Activated CD4-positive, CD25-positive, alpha-beta regulatory T cell treated with anti-CD3 and anti-CD28 coated beads, Interleukin-2, amount 50 U/mL, for 72 hours (primary cell): ENCODE measurements at regions not wholly inside any gene's neighbourhood (a gene's known extent, or its start where the extent isn't known, plus 50 kb on each side); places are given as distances from the start of the nearest gene placed in this dataset.

Experiments used
- DNase-seq: peaks from one replicate; pipeline ENCODE4 v3.0.0; 2021

- no peak for DNase-seq
Observed at GRCh38 chr19:28235606-28236125, 977.3 kb downstream of the UQCRFS1 start.

- DNase-seq, result no peak
Observed at GRCh38 chr19:28234637-28235036, 978.3 kb downstream of the UQCRFS1 start.

- no peak for DNase-seq
Observed at GRCh38 chr19:28228854-28229253, 984.1 kb downstream of the UQCRFS1 start.

DNA sequence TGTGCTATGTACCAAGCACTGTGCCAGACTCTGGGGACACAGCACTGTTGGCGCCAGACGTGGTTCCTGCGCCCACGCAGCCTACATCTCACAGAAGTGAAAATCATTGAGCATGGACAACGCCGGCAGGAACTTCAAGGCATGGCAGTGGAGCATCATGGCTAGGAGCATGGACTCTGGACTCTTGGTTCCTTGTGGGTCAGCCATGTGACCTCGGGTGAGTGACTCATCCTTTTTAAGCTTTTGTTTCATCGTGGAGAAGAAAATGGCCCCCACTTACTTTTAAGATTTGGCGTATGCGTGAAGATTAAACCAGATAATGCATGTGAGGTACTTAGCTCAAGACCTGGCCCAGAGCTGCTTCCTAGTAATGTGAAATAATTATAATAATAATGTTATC, 988.5 kb downstream of the UQCRFS1 start:
- DNase-seq, result no peak

DNA sequence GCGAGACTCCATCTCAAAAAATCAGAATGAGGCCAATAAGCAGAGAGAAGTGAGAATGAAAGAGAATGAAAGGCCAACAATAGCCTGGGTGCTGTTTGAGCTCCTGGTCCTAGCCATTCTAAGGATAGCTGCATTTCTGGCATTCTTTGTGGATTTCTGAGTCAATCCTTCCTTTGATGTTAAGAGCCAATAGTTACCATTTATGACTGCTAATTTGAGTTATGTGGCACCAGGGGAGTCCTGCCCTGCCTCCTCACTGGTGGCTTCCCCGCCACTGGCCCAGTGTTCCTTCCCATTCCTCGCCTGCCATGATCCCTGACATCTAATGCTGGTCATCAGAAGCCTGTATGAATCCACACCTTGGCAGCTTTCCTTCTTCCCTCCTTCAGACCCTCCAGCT, 991.2 kb downstream of the UQCRFS1 start:
- DNase-seq, result no peak

GRCh38 chr19:28218728-28219127, 994.2 kb downstream of the UQCRFS1 start:
- DNase-seq, result no peak

- DNase-seq, result no peak
Observed at GRCh38 chr19:28217022-28217421, 995.9 kb downstream of the UQCRFS1 start.

DNA sequence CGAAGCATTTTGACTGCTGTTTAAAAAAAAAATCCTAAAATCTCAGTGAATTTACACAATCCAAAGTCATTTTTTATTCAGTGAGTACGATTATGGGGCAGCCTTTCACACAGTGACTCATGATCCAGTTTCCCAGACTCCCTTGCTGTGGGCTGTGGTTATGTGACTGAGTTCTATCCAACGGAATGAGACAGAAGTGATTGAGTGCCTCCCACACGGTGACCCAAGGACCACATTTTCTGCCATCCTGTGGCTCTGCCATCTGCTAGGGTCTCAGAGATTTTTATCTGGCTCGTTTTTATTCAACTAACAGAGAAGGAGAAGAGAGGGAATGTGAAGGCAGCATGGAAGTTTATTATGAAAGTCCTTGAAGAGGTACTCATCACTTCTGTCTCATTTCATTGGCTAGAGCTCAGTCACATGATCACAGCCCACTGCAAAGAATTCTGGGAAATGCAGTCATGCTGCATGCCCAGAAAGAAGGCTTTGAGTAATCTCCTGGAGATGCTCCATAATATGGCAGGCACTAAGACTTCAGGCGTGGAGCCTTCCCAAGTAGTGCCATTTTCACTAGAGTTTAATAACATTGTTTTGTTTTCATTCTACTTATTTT, 999.4 kb downstream of the UQCRFS1 start:
- no peak for DNase-seq

GRCh38 chr19:28210886-28211285, 1002.1 kb downstream of the UQCRFS1 start:
- no peak for DNase-seq

DNA sequence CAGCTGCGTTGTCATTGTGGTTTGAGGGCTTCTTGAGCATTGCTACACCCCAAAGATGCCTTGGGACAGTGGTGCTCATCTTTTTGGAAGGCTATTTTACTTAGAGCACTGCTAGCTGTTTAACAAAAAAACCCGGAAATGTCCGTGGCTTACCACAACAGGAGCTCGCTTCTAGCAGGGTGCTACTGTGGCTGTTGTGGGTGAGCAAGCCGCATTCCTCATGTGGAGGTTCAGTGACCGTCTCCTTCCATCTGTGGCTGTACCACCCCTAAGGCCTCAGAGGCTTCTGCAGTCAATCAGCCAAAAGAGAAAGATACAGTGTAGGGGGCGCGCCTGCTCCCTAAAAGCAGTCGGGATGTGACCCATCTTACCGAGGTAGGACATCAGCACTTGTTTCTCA, 1004.2 kb downstream of the UQCRFS1 start:
- no peak for DNase-seq

DNA sequence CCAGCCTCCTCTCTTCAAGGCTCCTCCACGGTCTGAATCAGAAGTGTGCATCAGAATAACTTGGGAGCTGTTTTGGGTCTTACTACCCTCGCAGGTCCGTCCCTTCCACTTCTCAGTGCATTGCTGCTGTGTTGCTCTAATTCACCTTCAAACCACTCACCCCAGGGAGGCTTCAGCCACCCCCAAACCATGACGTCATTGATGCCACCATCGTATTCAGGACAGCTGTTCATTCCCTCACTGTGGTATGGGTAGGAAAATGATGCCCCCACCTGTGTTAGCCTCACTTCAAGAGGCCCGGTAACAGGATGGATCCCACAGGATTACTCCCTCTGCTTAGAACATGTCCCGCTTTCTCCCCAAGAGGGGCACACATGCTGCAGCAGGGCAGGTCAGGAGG, 1005.7 kb downstream of the UQCRFS1 start:
- no peak for DNase-seq

GRCh38 chr19:28201462-28201943, 1011.4 kb downstream of the UQCRFS1 start:
- DNase-seq, result no peak

DNA sequence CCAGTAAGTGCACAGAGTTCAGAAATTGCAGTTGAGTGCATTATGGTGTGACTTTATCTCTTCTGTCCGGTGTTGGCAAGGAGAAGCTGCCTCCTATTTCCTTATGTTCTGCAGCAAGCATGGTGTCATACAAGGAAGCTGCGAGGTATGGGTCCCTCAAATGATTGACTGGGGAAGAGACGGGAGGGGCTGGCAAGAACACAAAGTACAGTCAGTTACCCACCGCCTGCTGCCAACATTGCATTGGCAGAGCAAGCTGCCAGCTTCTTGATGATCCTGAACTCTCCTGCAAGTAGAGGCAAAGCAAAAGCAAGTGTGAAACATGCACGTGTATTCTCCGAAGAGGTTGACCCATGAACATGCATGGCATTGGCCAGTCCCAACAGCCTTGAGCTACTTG, 1013.6 kb downstream of the UQCRFS1 start:
- DNase-seq, result no peak

GRCh38 chr19:28196961-28197360, 1016.0 kb downstream of the UQCRFS1 start:
- no peak for DNase-seq

- DNase-seq, result no peak
Observed at GRCh38 chr19:28196101-28196500, 1016.9 kb downstream of the UQCRFS1 start.

DNA sequence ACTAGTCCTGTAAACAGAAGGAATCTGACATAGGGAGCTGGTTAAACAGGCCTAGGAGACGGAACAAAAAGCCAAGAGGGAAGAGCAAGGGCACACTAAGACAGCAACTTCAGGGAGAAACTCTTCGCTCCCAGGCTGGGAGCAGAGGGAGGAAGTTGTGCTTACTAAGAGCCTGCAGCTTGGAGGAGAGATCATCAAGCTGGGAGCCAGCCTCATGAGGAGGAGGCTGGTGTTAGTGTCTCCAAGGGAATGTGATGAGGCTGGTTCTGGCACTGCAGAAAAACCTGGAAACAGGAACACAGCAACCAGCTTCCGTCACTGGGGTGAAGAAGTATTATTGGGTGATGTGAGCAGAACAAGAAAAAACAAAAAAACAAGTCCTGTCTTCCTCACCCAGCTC, 1027.3 kb downstream of the UQCRFS1 start:
- no peak for DNase-seq

- DNase-seq, result no peak
Observed at GRCh38 chr19:28184997-28185396, 1028.0 kb downstream of the UQCRFS1 start.

GRCh38 chr19:28176193-28176592, 1036.8 kb downstream of the UQCRFS1 start:
- no peak for DNase-seq

DNA sequence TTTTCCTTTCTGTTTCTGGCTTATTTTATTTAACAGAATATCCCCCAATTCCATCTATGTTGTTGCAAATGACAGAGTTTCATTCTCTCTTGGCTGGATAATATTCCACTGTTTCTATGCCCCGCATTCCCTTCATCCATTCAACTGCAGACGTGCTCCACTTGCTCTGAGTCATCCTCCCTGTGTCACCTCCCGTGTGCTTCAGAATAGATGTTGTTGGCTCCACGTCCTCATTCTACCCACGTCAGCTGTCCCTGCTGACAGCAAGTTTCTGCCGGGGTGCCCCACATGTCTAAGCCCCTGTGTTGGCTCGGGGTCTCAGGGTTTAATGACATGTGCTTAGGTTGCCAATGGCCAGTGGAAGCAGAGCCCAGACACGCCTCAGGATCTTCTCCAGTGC, 1041.0 kb downstream of the UQCRFS1 start:
- DNase-seq, result no peak

GRCh38 chr19:28170066-28170465, 1042.9 kb downstream of the UQCRFS1 start:
- no peak for DNase-seq

- DNase-seq, result no peak
Observed at GRCh38 chr19:28169168-28169887, 1043.6 kb downstream of the UQCRFS1 start.

- no peak for DNase-seq
Observed at GRCh38 chr19:28168557-28168956, 1044.4 kb downstream of the UQCRFS1 start.

- no peak for DNase-seq
Observed at GRCh38 chr19:28166025-28166424, 1046.9 kb downstream of the UQCRFS1 start.

GRCh38 chr19:28164214-28164613, 1048.7 kb downstream of the UQCRFS1 start:
- no peak for DNase-seq

DNA sequence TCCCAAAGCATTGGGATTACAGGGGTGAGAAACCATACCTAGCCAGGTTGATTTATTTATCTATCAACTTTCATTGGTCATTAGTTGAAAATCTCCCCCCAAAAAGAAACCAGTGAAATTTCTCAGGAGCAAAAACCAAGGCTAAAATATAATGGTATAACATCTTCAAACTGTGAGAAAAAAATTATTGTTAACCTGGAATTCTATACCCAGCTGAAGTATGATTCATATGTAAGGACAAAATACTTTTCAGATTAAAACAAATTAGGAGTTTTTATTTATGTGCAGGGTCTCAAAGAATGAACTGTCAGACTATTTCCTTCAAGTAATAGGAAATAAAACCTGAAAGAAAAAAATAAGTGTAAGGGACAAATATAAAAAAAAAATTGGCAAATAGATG, 1053.9 kb downstream of the UQCRFS1 start:
- no peak for DNase-seq
